HG03175 (cell line): ENCODE measurements at regions not wholly inside any gene's neighbourhood (a gene's known extent, or its start where the extent isn't known, plus 50 kb on each side); places are given as distances from the start of the nearest gene placed in this dataset.

Experiments
- ATAC-seq: cut with Tn5 transposase; IDR thresholded peaks from one replicate; pipeline ENCODE4 v1.9.1; 2021; ENCODE audit warnings: mild to moderate bottlenecking, moderate library complexity; ENCODE audit not compliant: unreplicated experiment

- ATAC-seq: no peak
Measured at GRCh38 chr15:70180186-70180875, 82.6 kb upstream of the TLE3 start.

GRCh38 chr15:70179309-70179892 lies 81.7 kb upstream of the TLE3 start:
- ATAC-seq: no peak

- ATAC-seq: no peak
Measured at GRCh38 chr15:70178335-70179084, 80.8 kb upstream of the TLE3 start.

- ATAC-seq: no peak
Measured at GRCh38 chr15:70172566-70173225, 75.0 kb upstream of the TLE3 start.

- ATAC-seq: no peak
Measured at GRCh38 chr15:70172124-70172523, 74.4 kb upstream of the TLE3 start.

GRCh38 chr15:70171256-70171886 lies 73.7 kb upstream of the TLE3 start:
- ATAC-seq: no peak

GRCh38 chr15:70170096-70170699 lies 72.5 kb upstream of the TLE3 start:
- ATAC-seq: no peak

- no peak for ATAC-seq
Measured at GRCh38 chr15:70169147-70169546, 71.4 kb upstream of the TLE3 start.

GRCh38 chr15:70167155-70167554 lies 69.4 kb upstream of the TLE3 start:
- ATAC-seq: no peak

- ATAC-seq: no peak
Measured at GRCh38 chr15:70166506-70167087, 68.9 kb upstream of the TLE3 start.

GRCh38 chr15:70165716-70166284 lies 68.1 kb upstream of the TLE3 start:
- ATAC-seq: no peak

GRCh38 chr15:70164910-70165715 lies 67.4 kb upstream of the TLE3 start:
- no peak for ATAC-seq

- no peak for ATAC-seq
Measured at GRCh38 chr15:70164156-70164900, 66.6 kb upstream of the TLE3 start.

- no peak for ATAC-seq
Measured at GRCh38 chr15:70160803-70161565, 63.3 kb upstream of the TLE3 start.

GRCh38 chr15:70160267-70160666 lies 62.5 kb upstream of the TLE3 start:
- no peak for ATAC-seq

- ATAC-seq: no peak
Measured at GRCh38 chr15:70159713-70160009, 61.9 kb upstream of the TLE3 start.

- no peak for ATAC-seq
Measured at GRCh38 chr15:70159001-70159712, 61.4 kb upstream of the TLE3 start.
